WTC11 (cell line): ENCODE measurements at regions not wholly inside any gene's neighbourhood (a gene's known extent, or its start where the extent isn't known, plus 50 kb on each side); places are given as distances from the start of the nearest gene placed in this dataset.

Experiments used
- ATAC-seq: fragments of 200-7000 bp; cut with Tn5 transposase; 2 replicates; pipeline ENCODE4 v1.10.0; 2021; ENCODE audit warnings: mild to moderate bottlenecking, moderate library complexity
- CTCF ChIA-PET: fragments of 300-600 bp; sonication (Branson Sonifier 250); formaldehyde crosslinking; loops from one replicate; lab custom pipeline; 2021; ENCODE audit warnings: antibody characterized with exemption; lab: Charles Lee
- POLR2A ChIA-PET: fragments of 350-600 bp; sonication (Branson Sonifier 250); formaldehyde crosslinking; loops from one replicate; lab custom pipeline; 2021; ENCODE audit warnings: antibody characterized with exemption; lab: Charles Lee
- DNase-seq: peaks from one replicate; pipeline ENCODE4 v3.0.0; 2021; ENCODE audit warnings: low spot score
- H3K27ac Mint-ChIP-seq: 2 replicates; pipeline ENCODE4 v1.8.0; 2021; ENCODE audit warnings: mixed read lengths
- H3K27me3 Mint-ChIP-seq: 2 replicates; pipeline ENCODE4 v1.8.0; 2021; ENCODE audit warnings: low read depth, mild to moderate bottlenecking, moderate library complexity, mixed read lengths
- H3K36me3 Mint-ChIP-seq: 2 replicates; pipeline ENCODE4 v1.8.0; 2021; ENCODE audit warnings: mixed read lengths
- H3K4me1 Mint-ChIP-seq: 2 replicates; pipeline ENCODE4 v1.8.0; 2022; ENCODE audit warnings: mixed read lengths
- H3K4me3 Mint-ChIP-seq: 2 replicates; pipeline ENCODE4 v1.8.0; 2021; ENCODE audit warnings: mild to moderate bottlenecking, moderate library complexity, mixed read lengths
- H3K9me3 Mint-ChIP-seq: 2 replicates; pipeline ENCODE4 v1.8.0; 2021; ENCODE audit warnings: mixed read lengths
- CBFB ChIP-seq: sonication (generic); formaldehyde crosslinking; IDR thresholded peaks from 2 replicates; pipeline ENCODE4 v1.8.1; 2022; ENCODE audit warnings: mild to moderate bottlenecking, low read depth, missing genetic modification reagents
- E2F4 ChIP-seq: sonication (generic); formaldehyde crosslinking; IDR thresholded peaks from 2 replicates; pipeline ENCODE4 v1.8.1; 2022; ENCODE audit warnings: low read depth, mild to moderate bottlenecking, moderate library complexity, missing genetic modification reagents, borderline replicate concordance
- EMX1 ChIP-seq: fragments of 250-450 bp; sonication (Bioruptor Pico); IDR thresholded peaks from 2 replicates; pipeline ENCODE4 v1.8.0; 2021; ENCODE audit warnings: mild to moderate bottlenecking
- ESRRA ChIP-seq: sonication (generic); formaldehyde crosslinking; IDR thresholded peaks from 2 replicates; pipeline ENCODE4 v1.8.1; 2022; ENCODE audit warnings: mild to moderate bottlenecking, missing genetic modification reagents, borderline replicate concordance
- ETV6 ChIP-seq: sonication (generic); formaldehyde crosslinking; IDR thresholded peaks from 2 replicates; pipeline ENCODE4 v1.8.1; 2022; ENCODE audit warnings: mild to moderate bottlenecking, missing genetic modification reagents
- FOXP1 ChIP-seq: sonication (generic); formaldehyde crosslinking; IDR thresholded peaks from 2 replicates; pipeline ENCODE4 v1.8.0; 2022; ENCODE audit warnings: missing genetic modification reagents, mild to moderate bottlenecking, moderate library complexity, borderline replicate concordance
- FOXP4 ChIP-seq: sonication (generic); formaldehyde crosslinking; IDR thresholded peaks from 2 replicates; pipeline ENCODE4 v1.8.0; 2022; ENCODE audit warnings: mild to moderate bottlenecking, missing genetic modification reagents
- GTF2I ChIP-seq: fragments of 250-450 bp; sonication (Bioruptor Pico); conservative IDR thresholded peaks from 2 replicates; pipeline ENCODE4 v1.4.0; 2021; ENCODE audit warnings: mild to moderate bottlenecking
- MAX ChIP-seq: sonication (generic); formaldehyde crosslinking; IDR thresholded peaks from 2 replicates; pipeline ENCODE4 v1.8.0; 2022; ENCODE audit warnings: mild to moderate bottlenecking, missing genetic modification reagents
- NR3C1 ChIP-seq: sonication (generic); formaldehyde crosslinking; conservative IDR thresholded peaks from 2 replicates; pipeline ENCODE4 v1.8.1; 2023; ENCODE audit warnings: low read depth, mild to moderate bottlenecking, missing genetic modification reagents
- OVOL2 ChIP-seq: fragments of 250-450 bp; sonication (Bioruptor Pico); IDR thresholded peaks from 2 replicates; pipeline ENCODE4 v1.9.0; 2021; ENCODE audit warnings: mild to moderate bottlenecking, borderline replicate concordance
- PRDM15 ChIP-seq: sonication (generic); formaldehyde crosslinking; IDR thresholded peaks from 2 replicates; pipeline ENCODE4 v1.8.0; 2022; ENCODE audit warnings: missing genetic modification reagents
- SOX15 ChIP-seq: fragments of 250-450 bp; sonication (Bioruptor Pico); IDR thresholded peaks from 2 replicates; pipeline ENCODE4 v1.9.0; 2021; ENCODE audit warnings: mild to moderate bottlenecking
- SP1 ChIP-seq: sonication (generic); formaldehyde crosslinking; conservative IDR thresholded peaks from 2 replicates; pipeline ENCODE4 v1.8.1; 2022; ENCODE audit warnings: missing genetic modification reagents
- ZNF138 ChIP-seq: sonication (generic); formaldehyde crosslinking; conservative IDR thresholded peaks from 2 replicates; pipeline ENCODE4 v1.8.1; 2022; ENCODE audit warnings: mild to moderate bottlenecking, moderate library complexity, missing genetic modification reagents
- ZNF317 ChIP-seq: sonication (generic); formaldehyde crosslinking; IDR thresholded peaks from 2 replicates; pipeline ENCODE4 v1.8.1; 2023; ENCODE audit warnings: low read depth, mild to moderate bottlenecking, moderate library complexity, missing genetic modification reagents, borderline replicate concordance
- ZNF512 ChIP-seq: sonication (generic); formaldehyde crosslinking; IDR thresholded peaks from 2 replicates; pipeline ENCODE4 v1.8.1; 2022; ENCODE audit warnings: missing genetic modification reagents, borderline replicate concordance
- ZNF671 ChIP-seq: fragments of 250-450 bp; sonication (Bioruptor Pico); IDR thresholded peaks from 2 replicates; pipeline ENCODE4 v1.8.0; 2021; ENCODE audit warnings: mild to moderate bottlenecking
- ZSCAN18 ChIP-seq: fragments of 250-450 bp; sonication (Bioruptor Pico); IDR thresholded peaks from 2 replicates; pipeline ENCODE4 v2.1.2; 2022; ENCODE audit warnings: mild to moderate bottlenecking, moderate library complexity

GRCh38 chr4:154029171-154029570 is 240.3 kb upstream of the SFRP2 start:
- H3K9me3 Mint-ChIP-seq = peaks cover 9% of the 10 kb centered on the region
- DNase-seq (no peak), ATAC-seq (no peak)
- ChIA-PET POLR2A (interaction anchor here (0.7 kb wide), 1 partner anchor 199 kb away, joined by 6 read pairs; no protein-coding TSS in a partner anchor), CTCF (interaction anchor here (1.0 to 2.8 kb wide), 5 partner anchors 11 to 244 kb away, joined by 3 to 8 read pairs (median 4); no protein-coding TSS in a partner anchor)
- TF ChIP-seq MAX (CRISPR knock-in tag) (no peak), PRDM15 (CRISPR knock-in tag) (no peak), ZNF512 (CRISPR knock-in tag) (no peak), ZNF138 (no peak), ZSCAN18 (no peak), ZNF671 (no peak), EMX1 (no peak), SOX15 (no peak), NR3C1 (no peak), FOXP4 (CRISPR knock-in tag) (no peak), OVOL2 (CRISPR knock-in tag) (no peak), CBFB (CRISPR knock-in tag) (no peak), SP1 (CRISPR knock-in tag) (no peak), ETV6 (CRISPR knock-in tag) (no peak), GTF2I (CRISPR knock-in tag) (no peak), ESRRA (CRISPR knock-in tag) (no peak)
- H3K27ac Mint-ChIP-seq = no peak overlapping the region
- H3K4me3 Mint-ChIP-seq = no peak overlapping the region
- H3K4me1 Mint-ChIP-seq = peaks cover 42% of the 10 kb centered on the region
- H3K27me3 Mint-ChIP-seq = no peaks in the 10 kb centered on the region
- peaks cover 8% of the 10 kb centered on the region for H3K36me3 Mint-ChIP-seq

- no peak overlapping the region for H3K4me3 Mint-ChIP-seq
- TF ChIP-seq OVOL2 (CRISPR knock-in tag) (no peak), E2F4 (CRISPR knock-in tag) (no peak), ZNF317 (CRISPR knock-in tag) (no peak), FOXP1 (no peak), ZSCAN18 (no peak)
- TF ChIP-seq, all 79 proteins: peak for 0
- DNase-seq = no peak
- peaks cover 45% of the 10 kb centered on the region for H3K4me1 Mint-ChIP-seq
- POLR2A ChIA-PET = no interaction called here
- no peaks in the 10 kb centered on the region for H3K9me3 Mint-ChIP-seq
- H3K36me3 Mint-ChIP-seq = no peaks in the 10 kb centered on the region
- no peaks in the 10 kb centered on the region for H3K27me3 Mint-ChIP-seq
- no peak for ATAC-seq
- CTCF ChIA-PET = interaction anchor here (1.3 kb wide), 1 partner anchor 94 kb away, joined by 3 read pairs; no protein-coding TSS in a partner anchor
- no peak overlapping the region for H3K27ac Mint-ChIP-seq
Observed at GRCh38 chr4:154025110-154025509, 236.2 kb upstream of the SFRP2 start.
